Mucosa of descending colon (tissue), 3 donors: ENCODE measurements at regions not wholly inside any gene's neighbourhood (a gene's known extent, or its start where the extent isn't known, plus 50 kb on each side); places are given as distances from the start of the nearest gene placed in this dataset.

Experiments used
- ATAC-seq: fragments of 200-7000 bp; cut with Tn5 transposase; one replicate; pipeline ENCODE4 v1.9.1; 2020; ENCODE audit warnings: mild to moderate bottlenecking, moderate library complexity
- DNase-seq, 3 donors: peaks; one replicate each; pipeline ENCODE4 v3.0.0-alpha.2; 2020
- H3K36me3 ChIP-seq: fragments of 200-600 bp; one replicate; pipeline ENCODE4 v1.8.0; 2021; ENCODE audit warnings: low read depth, mild to moderate bottlenecking
- H3K4me1 ChIP-seq: fragments of 200-600 bp; one replicate; pipeline ENCODE4 v1.8.0; 2021; ENCODE audit warnings: low read depth, mild to moderate bottlenecking
- H3K4me3 ChIP-seq: fragments of 200-600 bp; one replicate; pipeline ENCODE4 v1.8.0; 2021; ENCODE audit warnings: mild to moderate bottlenecking
- H3K9me3 ChIP-seq: fragments of 200-600 bp; one replicate; pipeline ENCODE4 v1.8.0; 2021; ENCODE audit warnings: mild to moderate bottlenecking
- CTCF ChIP-seq: fragments of 200-600 bp; IDR thresholded peaks from one replicate; pipeline ENCODE4 v1.8.0; 2022; ENCODE audit warnings: antibody characterized with exemption, mild to moderate bottlenecking
- intact Hi-C, 2 donors: fragments of 100-400 bp; cut with DNase I in 1 of 2; cut with micrococcal nuclease in 1 of 2; formaldehyde crosslinking; loops; one replicate each; pipeline versions ENCODE4 v1.11.0 to v1.11.1; 2022; cut with DNase I, micrococcal nuclease
- donor health status: DM: no; HTN: no; CAD: no; lungs with moderate emphysema.
- donor health status: DM: no; HTN: no; CAD: no.
- donor health status: DM: no; HTN: yes; CAD: no.

GRCh38 chr7:71077743-71078476 is 54.0 kb upstream of the GALNT17 start:
- intact Hi-C loops = no loop called here
- Histone ChIP-seq H3K4me1 (no peaks in the 10 kb centered on the region), H3K9me3 (peaks cover 66% of the 10 kb centered on the region), H3K36me3 (no peaks in the 10 kb centered on the region), H3K4me3 (no peak overlapping the region)
- ATAC-seq (no peak), DNase-seq (no peak)
- no peak for TF ChIP-seq CTCF
